Transverse colon (tissue), 3 donors: ENCODE measurements at regions not wholly inside any gene's neighbourhood (a gene's known extent, or its start where the extent isn't known, plus 50 kb on each side); places are given as distances from the start of the nearest gene placed in this dataset.

Experiments used
- POLR2A ChIP-seq: fragments of 450-650 bp; IDR thresholded peaks from one replicate; pipeline ENCODE4 v1.6.1; 2016; ENCODE audit warnings: antibody characterized with exemption, mild to moderate bottlenecking, moderate library complexity
- POLR2AphosphoS5 ChIP-seq, 3 donors: sonication (generic); formaldehyde crosslinking; IDR thresholded peaks; one replicate each; pipeline ENCODE4 v1.6.1; 2016; ENCODE audit warnings: antibody characterized with exemption in 3 of 3

DNA sequence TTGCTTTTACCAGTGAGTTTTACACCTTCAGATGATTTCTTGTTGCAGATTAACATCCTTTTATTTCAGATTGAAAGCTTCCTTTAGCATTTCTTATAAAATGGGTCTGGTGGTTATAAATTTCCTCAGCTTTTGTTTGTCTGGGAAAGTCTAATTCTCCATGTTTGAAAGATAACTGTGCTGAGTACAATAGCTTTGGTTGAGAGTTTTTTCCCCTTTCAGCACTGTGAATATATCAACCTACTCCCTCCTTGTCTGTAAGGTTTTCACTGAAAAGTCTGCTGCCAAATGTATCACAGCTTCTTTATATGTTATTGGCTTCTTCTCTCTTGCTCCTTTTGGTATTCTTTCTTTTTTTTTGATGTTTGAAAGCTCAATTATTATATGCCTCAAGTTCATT lies 53.5 kb upstream of the ACTRT1 start:
- TF ChIP-seq POLR2A: no peak
- no peak for TF ChIP-seq POLR2AphosphoS5 (IDR thresholded peaks at IDR 0.05)
